HUES48 (cell line): ENCODE measurements at regions not wholly inside any gene's neighbourhood (a gene's known extent, or its start where the extent isn't known, plus 50 kb on each side); places are given as distances from the start of the nearest gene placed in this dataset.

Experiments
- H3K27ac ChIP-seq: one replicate; pipeline ENCODE4 v1.7.0; 2013; ENCODE audit warnings: low read depth, low read length, inconsistent platforms
- H3K27me3 ChIP-seq: 2 replicates; pipeline ENCODE4 v1.6.1; 2013; ENCODE audit warnings: mild to moderate bottlenecking, low read length; ENCODE audit not compliant: control insufficient read depth, insufficient read depth
- H3K36me3 ChIP-seq: 2 replicates; pipeline ENCODE4 v1.6.1; 2013; ENCODE audit warnings: low read length; ENCODE audit not compliant: control insufficient read depth, insufficient read depth
- H3K4me1 ChIP-seq: 2 replicates; pipeline ENCODE4 v1.6.1; 2013; ENCODE audit warnings: mild to moderate bottlenecking, low read length; ENCODE audit not compliant: control insufficient read depth, insufficient read depth
- H3K4me3 ChIP-seq: 2 replicates; pipeline ENCODE4 v1.5.1; 2013; ENCODE audit warnings: mild to moderate bottlenecking, low read depth, low read length
- H3K9ac ChIP-seq: 2 replicates; pipeline ENCODE4 v1.6.1; 2013; ENCODE audit warnings: mild to moderate bottlenecking, low read depth, low read length, moderate library complexity
- H3K9me3 ChIP-seq: 2 replicates; pipeline ENCODE4 v1.6.1; 2013; ENCODE audit warnings: low read length; ENCODE audit not compliant: control insufficient read depth, insufficient read depth

DNA sequence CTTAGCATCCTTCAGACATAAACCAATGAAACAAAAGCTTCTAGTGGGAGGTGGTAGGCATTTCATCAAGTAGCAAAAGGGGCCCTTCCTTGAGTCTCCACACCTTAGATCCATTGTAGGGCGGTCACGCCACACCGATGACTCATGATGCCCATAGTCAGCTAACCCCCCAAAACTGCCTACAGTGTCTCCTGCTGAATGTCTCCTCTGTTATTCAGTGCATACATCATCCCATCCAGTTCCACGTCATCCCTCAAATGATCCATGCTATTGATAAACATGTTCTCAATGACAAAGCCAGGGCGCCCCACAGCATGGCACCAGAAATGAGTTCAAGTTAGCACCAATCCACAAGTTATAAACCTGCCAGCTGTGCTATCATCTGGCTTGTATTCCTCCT is 57.4 kb upstream of the ACKR3 start:
- no peaks in the 10 kb centered on the region for H3K9me3 ChIP-seq
- H3K36me3 ChIP-seq: no peaks in the 10 kb centered on the region
- no peak overlapping the region for H3K27ac ChIP-seq
- H3K27me3 ChIP-seq: peaks cover 5% of the 10 kb centered on the region; the same call in 1 of the 2 replicates
- no peak overlapping the region for H3K9ac ChIP-seq
- peaks cover 9% of the 10 kb centered on the region for H3K4me1 ChIP-seq
- no peak overlapping the region for H3K4me3 ChIP-seq

DNA sequence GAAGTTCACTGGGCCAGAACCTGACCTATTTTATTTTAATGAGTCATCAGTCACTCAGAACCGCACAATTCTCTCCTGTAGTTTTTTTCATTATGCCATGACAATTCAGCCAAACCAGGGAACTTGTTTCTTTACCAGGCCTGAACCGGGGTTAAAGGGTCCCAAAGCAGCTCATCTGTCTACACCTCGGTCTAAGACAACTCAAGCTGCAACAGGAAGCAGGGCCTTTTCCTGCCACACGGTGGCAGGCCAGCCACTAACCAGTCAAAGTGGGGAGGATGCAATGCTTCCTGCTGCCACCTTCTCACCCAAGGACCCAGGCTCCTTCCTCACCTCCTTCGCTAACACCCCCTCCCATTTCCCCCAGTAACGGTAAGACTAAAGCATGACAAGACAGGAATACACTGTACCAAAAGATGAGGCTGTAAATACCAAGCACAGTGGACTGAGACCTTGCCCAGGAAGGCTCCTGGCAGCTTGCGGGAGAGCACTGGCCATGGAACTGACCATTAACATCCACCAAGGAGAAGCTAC is 56.7 kb upstream of the ACKR3 start:
- Histone ChIP-seq H3K36me3 (no peaks in the 10 kb centered on the region), H3K4me1 (peaks cover 9% of the 10 kb centered on the region), H3K27me3 (peaks cover 4% of the 10 kb centered on the region; the same call in 1 of the 2 replicates), H3K9ac (no peak overlapping the region), H3K9me3 (no peaks in the 10 kb centered on the region), H3K27ac (no peak overlapping the region), H3K4me3 (no peak overlapping the region)

DNA sequence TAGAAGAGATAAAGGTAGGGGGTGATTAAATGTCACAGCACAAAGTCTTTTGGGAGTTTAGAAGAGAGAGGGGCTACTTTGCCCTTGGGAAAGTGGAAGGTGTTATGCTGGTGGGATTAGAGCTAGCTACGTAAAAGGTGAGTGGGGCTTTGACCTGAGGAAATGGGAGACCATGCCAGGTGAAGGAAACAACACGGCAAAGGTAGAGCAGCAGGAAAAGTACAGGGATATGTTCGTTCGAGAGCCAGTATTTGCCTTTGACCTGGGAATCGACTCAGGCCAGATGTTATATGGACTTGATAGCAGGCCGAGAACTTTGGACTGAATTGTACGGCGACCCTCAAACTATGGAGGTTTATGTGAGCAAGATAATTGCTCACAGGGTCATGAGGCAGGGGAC is 55.7 kb upstream of the ACKR3 start:
- no peaks in the 10 kb centered on the region for H3K27me3 ChIP-seq
- H3K4me1 ChIP-seq: peaks cover 9% of the 10 kb centered on the region
- no peak overlapping the region for H3K9ac ChIP-seq
- H3K36me3 ChIP-seq: no peaks in the 10 kb centered on the region
- H3K9me3 ChIP-seq: no peaks in the 10 kb centered on the region
- H3K27ac ChIP-seq: no peak overlapping the region
- no peak overlapping the region for H3K4me3 ChIP-seq

DNA sequence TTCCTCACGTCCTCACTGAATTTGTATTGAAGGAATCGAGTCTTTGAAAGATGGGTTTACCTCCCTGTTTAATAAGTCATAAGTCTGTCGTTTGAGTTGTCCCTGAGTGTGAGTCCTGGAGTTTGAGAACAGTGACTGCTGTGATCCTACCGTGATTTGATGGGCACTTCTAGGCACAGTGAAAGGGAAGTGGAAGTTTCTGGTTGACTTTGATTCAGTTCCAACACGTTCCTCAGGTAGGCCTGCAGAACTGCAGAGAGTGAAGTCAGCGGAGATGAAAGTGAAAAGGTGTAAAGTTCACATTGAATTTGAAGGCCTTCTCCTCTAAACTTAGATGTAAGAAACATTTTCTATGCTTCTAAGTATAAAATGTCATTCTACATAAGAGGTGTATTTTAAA is 52.9 kb upstream of the ACKR3 start:
- Histone ChIP-seq H3K4me1 (no peaks in the 10 kb centered on the region), H3K36me3 (no peaks in the 10 kb centered on the region), H3K9ac (no peak overlapping the region), H3K4me3 (no peak overlapping the region), H3K27me3 (no peaks in the 10 kb centered on the region), H3K9me3 (no peaks in the 10 kb centered on the region), H3K27ac (no peak overlapping the region)

DNA sequence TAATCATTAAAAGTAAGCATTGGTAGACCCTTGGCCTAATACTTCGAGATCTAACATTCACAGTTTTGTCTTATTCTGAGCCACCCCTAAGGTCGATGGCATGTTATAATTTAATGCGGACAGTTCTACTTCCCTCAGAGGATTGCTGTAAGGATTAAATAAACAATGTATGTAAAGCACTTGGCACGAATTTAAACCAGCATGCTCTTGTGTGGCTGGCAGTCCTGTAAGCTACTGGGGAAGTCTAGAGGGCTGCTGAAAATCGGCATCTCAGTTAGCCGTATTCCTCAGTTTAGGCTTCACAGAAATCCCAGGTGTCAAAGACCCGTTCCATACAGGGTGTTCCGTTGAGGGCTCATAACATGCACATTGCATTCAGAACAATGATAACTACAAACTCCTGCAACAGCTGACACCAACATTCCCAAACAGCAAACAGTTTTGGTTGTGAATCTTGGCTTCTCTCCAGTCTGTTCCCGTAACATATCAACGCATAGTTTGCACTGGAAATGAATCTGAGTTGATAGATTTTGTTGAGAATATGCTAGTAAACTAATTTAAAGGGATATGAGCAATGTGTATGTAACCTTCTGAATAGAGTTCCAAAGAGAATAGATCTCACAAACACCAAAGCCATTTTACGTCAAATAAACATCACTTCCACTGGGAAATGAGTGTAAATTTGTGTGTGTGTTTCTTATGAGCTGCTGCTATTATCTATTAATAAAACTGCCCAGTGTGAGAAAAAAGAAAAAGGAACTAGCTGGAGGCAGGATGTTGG is 52.2 kb upstream of the ACKR3 start:
- no peak overlapping the region for H3K4me3 ChIP-seq

More for the DNA sequence above, 52.2 kb upstream of the ACKR3 start:
- no peaks in the 10 kb centered on the region for H3K27me3 ChIP-seq
- H3K9ac ChIP-seq: no peak overlapping the region
- H3K36me3 ChIP-seq: no peaks in the 10 kb centered on the region
- no peaks in the 10 kb centered on the region for H3K9me3 ChIP-seq
- H3K27ac ChIP-seq: no peak overlapping the region
- no peaks in the 10 kb centered on the region for H3K4me1 ChIP-seq
